Endothelial cell of umbilical vein (primary cell): ENCODE measurements at regions not wholly inside any gene's neighbourhood (a gene's known extent, or its start where the extent isn't known, plus 50 kb on each side); places are given as distances from the start of the nearest gene placed in this dataset.

Experiments
- BruUV-seq: library from RNA; stranded (reverse); fragments of 400-500 nt; replicated peaks from 2 replicates; lab custom pipeline; 2021; lab: Mats Ljungman, UMichigan
- CTCF ChIA-PET: fragments of 300-600, 350-600 bp; sonication (Branson Sonifier 250); formaldehyde crosslinking; loops from one replicate; lab custom pipeline; 2021; ENCODE audit warnings: antibody characterized with exemption, inconsistent platforms; lab: Charles Lee
- POLR2A ChIA-PET: fragments of 300-600, 350-600 bp; sonication (Branson Sonifier 250); formaldehyde crosslinking; loops from one replicate; lab custom pipeline; 2021; ENCODE audit warnings: antibody characterized with exemption, inconsistent platforms; lab: Charles Lee
- DNase-seq: peaks from one replicate; pipeline ENCODE4 v3.0.0-alpha.2; 2011; ENCODE audit warnings: low read depth, low spot score
- FAIRE-seq: peaks from 2 replicates; lab custom pipeline; 2011; peaks lifted over from hg19 to GRCh38; lab: Jason Lieb, UNC
- H2AFZ ChIP-seq: 2 replicates; pipeline ENCODE4 v1.6.0; 2012; ENCODE audit warnings: low read depth, low read length, control low read depth, inconsistent platforms
- H3K27ac ChIP-seq: 2 replicates; pipeline ENCODE4 v1.5.1; 2011; ENCODE audit warnings: low read depth, mild to moderate bottlenecking, control low read depth, low read length, moderate library complexity; ENCODE audit not compliant: insufficient read depth
- H3K27me3 ChIP-seq, 2 experiments: 2 replicates each; pipeline versions ENCODE4 v1.6.0 to v1.6.1; 2011; ENCODE audit warnings: low read length in 2 of 2, mixed read lengths in 1 of 2; ENCODE audit not compliant: control insufficient read depth in 2 of 2, insufficient read depth in 2 of 2
- H3K36me3 ChIP-seq, 2 experiments: 2 replicates in 1 of 2; 3 replicates in 1 of 2; pipeline ENCODE4 v1.5.1; 2011; ENCODE audit warnings: low read length in 2 of 2, mild to moderate bottlenecking in 1 of 2, moderate library complexity in 1 of 2; ENCODE audit not compliant: control insufficient read depth in 2 of 2, insufficient read depth in 2 of 2; ENCODE audit errors: extremely low read depth in 1 of 2
- H3K4me1 ChIP-seq: 3 replicates; pipeline ENCODE4 v1.5.1; 2011; ENCODE audit warnings: mild to moderate bottlenecking, low read length; ENCODE audit not compliant: control insufficient read depth, insufficient read depth; ENCODE audit errors: extremely low read depth
- H3K4me2 ChIP-seq: 2 replicates; pipeline ENCODE4 v1.6.1; 2011; ENCODE audit warnings: low read length, control low read depth, mixed read lengths; ENCODE audit not compliant: insufficient read depth
- H3K4me3 ChIP-seq, 3 experiments: fragments of 200-600 bp in 1 of 3; sonication (generic), shearing (Covaris generic) in 1 of 3; replicated peaks in 1 of 3; 2 replicates each; pipeline ENCODE4 v1.5.1; 2011 to 2016; ENCODE audit warnings: control low read depth in 3 of 3, low read length in 3 of 3, mild to moderate bottlenecking in 2 of 3, inconsistent platforms in 1 of 3, low read depth in 1 of 3, moderate library complexity in 1 of 3; ENCODE audit not compliant: insufficient read depth in 1 of 3
- H3K79me2 ChIP-seq: 2 replicates; pipeline ENCODE4 v1.6.0; 2012; ENCODE audit warnings: low read length, inconsistent platforms; ENCODE audit not compliant: control insufficient read depth, insufficient read depth
- H3K9ac ChIP-seq: replicated peaks from 2 replicates; pipeline ENCODE3; 2011; ENCODE audit warnings: low read length, control low read depth; ENCODE audit not compliant: insufficient read depth; ENCODE audit errors: extremely low read depth
- H3K9me1 ChIP-seq: replicated peaks from 3 replicates; pipeline ENCODE4 v1.6.0; 2011; ENCODE audit warnings: mild to moderate bottlenecking, low read length; ENCODE audit not compliant: control insufficient read depth, insufficient read depth; ENCODE audit errors: extremely low read depth
- H3K9me3 ChIP-seq: replicated peaks from 2 replicates; pipeline ENCODE4 v1.5.1; 2012; ENCODE audit warnings: low read length, inconsistent platforms; ENCODE audit not compliant: control insufficient read depth, insufficient read depth
- H4K20me1 ChIP-seq: replicated peaks from 2 replicates; pipeline ENCODE3; 2011; ENCODE audit warnings: mild to moderate bottlenecking, low read length; ENCODE audit not compliant: control insufficient read depth, insufficient read depth; ENCODE audit errors: extremely low read depth
- CTCF ChIP-seq, 2 donors: IDR thresholded peaks; 1 replicate in 1 of 2; 2 replicates in 1 of 2; pipeline ENCODE4 v1.5.1; 2011; ENCODE audit warnings: low read length in 2 of 2, mild to moderate bottlenecking in 2 of 2, moderate library complexity in 2 of 2, control low read depth in 1 of 2, inconsistent platforms in 1 of 2, low read depth in 1 of 2; ENCODE audit not compliant: insufficient read depth in 1 of 2; ENCODE audit errors: extremely low read depth in 1 of 2
- EZH2 ChIP-seq: IDR thresholded peaks from 2 replicates; pipeline ENCODE4 v1.6.1; 2012; ENCODE audit warnings: borderline replicate concordance, low read depth, mild to moderate bottlenecking, moderate library complexity, low read length, inconsistent platforms; ENCODE audit not compliant: severe bottlenecking
- GATA2 ChIP-seq: IDR thresholded peaks from 2 replicates; pipeline ENCODE4 v1.7.0; 2011; ENCODE audit warnings: low read depth, mild to moderate bottlenecking, moderate library complexity, mixed read lengths, low read length; ENCODE audit not compliant: insufficient read length, insufficient read depth
- MAX ChIP-seq: IDR thresholded peaks from 2 replicates; pipeline ENCODE4 v1.6.1; 2011; ENCODE audit not compliant: insufficient read depth, insufficient read length
- POLR2AphosphoS5 ChIP-seq: IDR thresholded peaks from 2 replicates; pipeline ENCODE4 v1.6.1; 2012; ENCODE audit warnings: low read depth, mild to moderate bottlenecking, control low read depth, low read length, moderate library complexity; ENCODE audit not compliant: insufficient read depth
- dilution Hi-C: fragments of 300-500 bp; cut with MboI; formaldehyde crosslinking; loops from one replicate; pipeline ENCODE4 v1.15.0; 2019; ENCODE audit warnings: low sequenced_read_pairs; ENCODE audit not compliant: extremely low pct_ligation_motif_present
- intact Hi-C: fragments of 100-400 bp; cut with micrococcal nuclease; formaldehyde crosslinking; loops from one replicate; pipeline ENCODE4 v1.10.0; 2022

GRCh38 chr19:31119951-31120690, 229.1 kb downstream of the TSHZ3 start:
- CTCF ChIA-PET, result no interaction called here
- no peak overlapping the region for H3K4me3 ChIP-seq
- FAIRE-seq, result no peak
- no peaks in the 10 kb centered on the region for H4K20me1 ChIP-seq
- intact Hi-C loops, result no loop called here
- BruUV-seq, result no TSS peak
- TF ChIP-seq CTCF (IDR thresholded peaks at IDR 0.05; ENCODE audit: extremely low read depth in 1 of 2, insufficient read depth in 1 of 2, low read depth in 1 of 2, low read length in 2 of 2) (no peak), EZH2 (no peak), GATA2 (no peak), MAX (no peak), POLR2AphosphoS5 (no peak)
- dilution Hi-C loops, result no loop called here
- H3K9me1 ChIP-seq, result no peaks in the 10 kb centered on the region
- no peaks in the 10 kb centered on the region for H3K27me3 ChIP-seq
- no peaks in the 10 kb centered on the region for H3K79me2 ChIP-seq
- H3K27ac ChIP-seq, result no peak overlapping the region
- no peaks in the 10 kb centered on the region for H3K9me3 ChIP-seq
- H3K4me1 ChIP-seq, result no peaks in the 10 kb centered on the region
- no peaks in the 10 kb centered on the region for H3K36me3 ChIP-seq
- H3K9ac ChIP-seq, result no peak overlapping the region
- POLR2A ChIA-PET, result no interaction called here
- no peak for DNase-seq
- H2AFZ ChIP-seq, result no peak overlapping the region
- no peak overlapping the region for H3K4me2 ChIP-seq
